HG03354 (cell line): ENCODE measurements at regions not wholly inside any gene's neighbourhood (a gene's known extent, or its start where the extent isn't known, plus 50 kb on each side); places are given as distances from the start of the nearest gene placed in this dataset.

ENCODE experiments used
- ATAC-seq: cut with Tn5 transposase; IDR thresholded peaks from one replicate; pipeline ENCODE4 v1.9.1; 2021; ENCODE audit warnings: mild to moderate bottlenecking; ENCODE audit not compliant: unreplicated experiment, poor library complexity, severe bottlenecking

GRCh38 chr11:42239188-42239587, 779.7 kb upstream of the LRRC4C start:
- no peak for ATAC-seq

GRCh38 chr11:42243385-42243784, 783.9 kb upstream of the LRRC4C start:
- no peak for ATAC-seq

- no peak for ATAC-seq
These were observed 784.9 kb upstream of the LRRC4C start for GRCh38 chr11:42244376-42244775.

- ATAC-seq, result no peak
These were observed 789.9 kb upstream of the LRRC4C start for GRCh38 chr11:42249401-42249800.

- ATAC-seq, result no peak
These were observed 790.5 kb upstream of the LRRC4C start for GRCh38 chr11:42249956-42250355.

DNA sequence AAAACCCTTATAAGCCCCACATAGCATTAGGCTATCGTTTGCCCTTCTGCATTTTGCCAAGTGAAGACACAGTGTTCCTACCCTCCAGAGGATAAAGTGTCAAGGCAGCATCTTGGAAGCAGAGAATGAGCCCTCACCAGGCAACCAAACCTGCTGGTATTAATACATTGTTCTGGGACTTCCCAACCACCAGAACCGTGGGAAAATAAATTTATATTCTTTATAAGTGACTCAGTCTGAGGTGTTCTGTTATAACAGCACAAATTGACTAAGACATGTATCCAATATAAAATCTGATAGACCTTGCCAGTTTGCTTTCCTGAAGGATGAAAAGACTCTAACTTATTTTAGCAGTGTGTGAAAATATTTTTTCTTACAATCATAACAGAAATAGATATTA, 792.5 kb upstream of the LRRC4C start:
- ATAC-seq, result no peak

DNA sequence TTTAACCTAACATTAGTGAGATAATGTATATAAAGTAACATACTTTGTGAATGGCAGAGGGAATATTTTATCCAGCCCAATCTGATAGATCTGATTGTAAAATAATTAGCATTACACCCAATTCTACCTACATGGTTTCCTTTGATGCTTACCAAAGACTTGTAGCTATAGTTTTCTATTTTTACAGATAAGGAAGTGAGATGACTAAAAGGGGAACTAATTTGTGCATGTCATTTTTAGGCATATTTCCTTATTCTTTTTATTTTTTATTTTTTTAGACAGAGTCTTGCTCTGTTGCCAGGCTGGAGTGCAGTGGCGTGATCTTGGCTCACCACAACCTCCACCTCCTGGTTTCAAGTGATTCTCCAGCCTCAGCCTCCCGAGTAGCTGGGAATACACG, 793.7 kb upstream of the LRRC4C start:
- no peak for ATAC-seq

DNA sequence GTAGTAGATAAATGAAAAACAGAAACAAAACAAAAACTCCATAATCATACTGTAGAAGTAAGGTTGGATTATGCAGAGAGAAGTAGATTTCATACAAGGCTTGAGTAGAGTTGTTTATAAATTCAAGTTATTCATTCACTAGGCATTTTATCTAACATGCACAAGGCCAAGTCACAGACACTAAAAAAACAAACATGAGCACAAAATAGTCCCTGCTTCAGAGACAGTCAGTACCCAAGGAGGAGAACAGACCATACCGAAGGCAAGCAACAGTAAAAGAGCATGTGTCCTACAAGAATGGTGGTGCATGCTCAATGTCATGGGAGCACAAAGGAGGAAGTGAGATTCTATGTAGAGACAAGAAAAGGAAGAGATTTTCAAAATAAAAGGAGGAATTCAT, 796.5 kb upstream of the LRRC4C start:
- ATAC-seq, result no peak

DNA sequence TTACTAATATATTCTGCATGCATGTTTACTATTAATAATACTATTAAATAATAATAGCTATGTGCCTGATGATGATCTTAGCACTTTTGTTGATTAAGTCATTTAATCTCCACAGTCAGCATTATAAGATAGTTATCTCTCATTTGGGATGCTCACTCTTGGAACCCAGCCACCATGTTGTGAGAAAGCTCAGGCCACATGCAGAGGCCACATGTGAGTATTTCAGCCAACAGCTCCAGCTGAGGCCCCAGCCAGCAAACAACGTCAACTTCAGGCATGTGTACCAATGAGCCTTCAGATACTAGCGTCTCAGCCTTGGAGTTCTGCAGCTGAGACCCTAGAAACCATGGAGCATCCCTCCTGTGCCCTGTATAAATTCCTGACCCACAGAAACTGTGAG, 798.1 kb upstream of the LRRC4C start:
- ATAC-seq, result no peak

- ATAC-seq, result no peak
These were observed 805.6 kb upstream of the LRRC4C start for GRCh38 chr11:42265072-42265471.

- no peak for ATAC-seq
These were observed 811.9 kb upstream of the LRRC4C start for GRCh38 chr11:42271306-42271705.

DNA sequence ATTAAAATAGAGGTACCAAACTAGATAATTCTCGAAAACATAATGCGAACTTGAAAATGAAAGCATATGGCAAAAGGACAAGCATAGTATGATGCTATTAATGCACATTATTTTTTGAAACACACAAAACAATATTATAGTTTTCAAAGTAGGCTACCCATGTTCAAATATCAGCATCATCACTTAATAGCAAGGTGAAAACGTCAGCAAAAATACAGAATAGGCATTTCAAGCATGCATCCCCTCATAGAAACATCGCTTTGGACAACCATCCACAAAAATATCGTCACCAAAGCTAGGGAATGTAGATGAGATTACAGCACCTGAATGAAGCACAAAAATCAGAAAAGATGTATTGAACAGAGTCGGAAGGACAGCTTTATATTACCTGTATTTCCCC, 814.5 kb upstream of the LRRC4C start:
- no peak for ATAC-seq

DNA sequence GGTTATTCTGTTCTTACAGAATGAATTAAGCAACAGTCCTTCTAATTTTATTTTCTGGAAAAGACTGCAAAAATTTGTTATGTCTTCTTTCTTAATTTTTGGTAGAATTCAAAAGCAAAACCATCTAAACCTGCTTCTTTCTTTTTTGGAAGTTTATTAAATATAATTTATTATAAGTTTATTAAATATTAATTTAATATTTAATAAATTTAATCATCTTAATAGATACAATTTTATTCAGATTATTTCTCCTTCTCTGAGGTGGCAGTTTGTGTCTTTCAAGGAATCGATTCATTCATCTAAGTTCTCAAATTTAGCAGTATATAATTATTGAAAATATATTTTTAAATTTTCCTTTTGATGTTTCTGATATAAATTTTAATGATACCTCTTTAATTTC, 837.5 kb upstream of the LRRC4C start:
- no peak for ATAC-seq

DNA sequence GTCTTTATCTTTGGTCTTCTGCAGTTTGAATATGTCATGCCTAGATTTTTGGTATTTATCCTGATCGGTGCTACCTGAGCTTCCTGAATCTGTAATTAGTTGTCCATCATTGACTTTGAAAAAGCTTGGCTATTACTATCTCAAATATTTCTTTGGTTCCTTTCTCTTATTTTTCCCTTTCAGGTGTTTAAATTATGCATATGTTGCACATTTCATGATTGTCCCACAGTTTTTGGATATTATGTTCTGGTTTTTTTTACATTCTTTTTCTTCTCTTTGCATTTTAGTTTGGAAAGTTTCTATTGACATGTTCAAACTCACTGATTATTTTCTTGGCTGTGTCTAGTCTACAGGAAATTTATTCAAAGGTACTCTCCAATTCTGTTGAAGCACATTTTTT, 840.3 kb upstream of the LRRC4C start:
- no peak for ATAC-seq

GRCh38 chr11:42301777-42302176, 842.3 kb upstream of the LRRC4C start:
- no peak for ATAC-seq

DNA sequence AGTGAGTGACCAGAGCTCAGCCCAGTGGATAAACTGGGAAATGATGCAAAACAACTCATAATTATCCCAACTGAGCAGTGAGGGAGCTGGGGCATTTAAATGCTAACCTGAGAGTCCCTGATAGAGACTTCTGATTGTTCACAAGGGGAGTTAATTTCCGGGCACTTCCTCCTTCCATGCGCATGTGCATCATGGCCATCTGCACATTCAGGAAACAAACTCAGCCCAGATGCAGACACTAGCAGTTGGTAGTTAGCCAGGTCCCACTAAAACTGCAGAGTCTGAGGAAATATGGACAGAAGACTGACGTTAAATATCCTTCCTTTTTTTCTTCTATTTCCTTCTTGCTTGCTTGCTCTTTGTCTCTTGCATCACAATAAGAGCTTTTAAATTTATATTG, 852.1 kb upstream of the LRRC4C start:
- ATAC-seq, result no peak

DNA sequence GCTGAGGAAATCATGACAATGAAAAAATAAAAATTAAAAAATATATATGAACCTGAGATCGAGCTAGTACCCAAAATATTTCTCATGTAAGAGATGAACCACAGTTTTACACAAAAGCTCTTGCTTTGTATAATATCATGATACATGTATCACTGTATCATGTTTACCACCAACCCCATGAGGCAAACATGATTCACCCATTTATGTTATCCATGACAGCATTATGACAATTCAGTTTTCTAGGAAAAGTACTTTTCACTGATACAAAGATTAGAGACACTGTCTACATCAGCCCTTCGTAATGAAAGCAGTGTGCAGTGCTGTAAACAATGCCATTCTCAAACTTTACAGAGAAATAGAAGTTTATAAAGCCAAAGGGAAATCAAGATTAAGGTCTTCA, 852.5 kb upstream of the LRRC4C start:
- ATAC-seq, result no peak

DNA sequence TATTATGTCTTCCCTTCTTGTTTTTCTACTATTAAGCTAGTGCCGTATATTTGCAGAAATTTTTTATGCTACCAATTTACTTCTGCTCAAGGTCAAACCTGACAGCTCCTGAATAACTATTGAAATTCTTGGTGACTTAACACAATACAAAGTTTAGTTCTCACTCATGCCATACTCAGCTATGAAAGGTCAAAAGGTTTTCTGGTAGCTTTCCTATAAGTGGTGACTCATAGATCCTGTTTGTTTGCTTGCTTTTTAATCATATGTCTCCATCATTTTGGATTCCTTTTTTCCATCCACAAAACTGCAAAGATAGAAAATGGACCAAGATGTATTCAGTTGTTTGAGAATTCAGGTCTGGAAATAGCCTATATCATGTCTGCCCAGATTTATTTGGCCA, 855.8 kb upstream of the LRRC4C start:
- ATAC-seq, result no peak

- ATAC-seq, result no peak
These were observed 856.4 kb upstream of the LRRC4C start for GRCh38 chr11:42315846-42316245.

DNA sequence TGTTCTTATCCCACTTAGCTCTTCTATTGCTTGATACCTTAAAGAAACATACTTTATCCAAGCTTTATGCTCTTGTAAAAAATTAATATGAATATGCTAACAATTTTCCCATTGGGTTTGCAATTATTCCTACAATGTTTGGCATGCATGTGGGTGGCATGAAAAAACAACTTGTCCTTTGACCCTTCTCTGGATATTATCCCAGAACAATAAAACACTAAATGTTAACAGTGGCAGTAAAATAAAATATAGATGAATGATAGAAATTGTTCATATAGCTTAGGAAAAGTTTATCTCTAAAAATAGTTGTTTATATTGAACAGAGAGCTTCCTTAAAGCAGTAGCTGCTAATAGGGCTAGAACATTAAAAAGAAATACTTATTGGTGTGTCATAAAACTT, 860.5 kb upstream of the LRRC4C start:
- no peak for ATAC-seq

GRCh38 chr11:42329929-42330565, 870.6 kb upstream of the LRRC4C start:
- ATAC-seq, result no peak

DNA sequence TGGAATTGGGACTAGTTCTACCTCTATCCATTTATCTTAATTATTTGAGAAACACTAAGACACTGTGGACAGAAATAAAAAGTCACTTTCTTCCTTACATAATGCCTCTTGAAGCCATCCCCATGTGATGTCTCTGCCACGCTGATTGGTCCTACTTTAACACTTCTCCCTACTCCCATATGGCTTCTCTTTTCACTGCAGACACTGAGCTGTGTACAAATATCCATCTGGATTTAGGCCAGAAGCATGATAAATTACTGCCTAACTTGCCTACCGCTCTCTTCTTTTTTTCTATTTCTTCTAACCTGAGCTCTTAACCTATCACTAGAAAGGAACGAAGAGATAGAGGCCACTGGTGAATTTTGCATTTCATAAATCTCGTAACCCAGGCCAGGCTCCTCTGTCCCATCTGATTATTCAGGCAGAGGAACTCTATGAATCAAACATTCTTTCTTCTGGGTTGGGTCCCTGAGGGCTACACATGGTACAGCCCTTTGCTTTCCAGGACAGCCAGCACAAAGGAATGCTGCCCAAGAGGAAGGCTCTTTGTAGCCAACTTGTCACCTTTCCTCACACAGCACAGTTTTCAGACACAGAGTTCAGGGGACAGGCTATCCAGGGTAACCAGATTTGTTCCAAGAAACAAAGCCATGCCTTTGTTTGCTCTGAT, 878.5 kb upstream of the LRRC4C start:
- no peak for ATAC-seq
